Activated CD4-positive, alpha-beta T cell treated with anti-CD3 and anti-CD28 coated beads, Interleukin-2, Interleukin-4, amounts not matched to agents 100 ng/mL and 50 ng/mL, durations not matched to agents 16 hours and 8 hours (primary cell): ENCODE measurements at regions not wholly inside any gene's neighbourhood (a gene's known extent, or its start where the extent isn't known, plus 50 kb on each side); places are given as distances from the start of the nearest gene placed in this dataset.
"Not testable (repeated sequence)": the region's sequence is repeated elsewhere in the genome, so short reads cannot be mapped to it uniquely, and the experiment has no call there.

Experiments
- DNase-seq: peaks from one replicate; pipeline ENCODE4 v3.0.0-alpha.2; 2020; ENCODE audit warnings: low spot score

- DNase-seq: no peak
Measured at GRCh38 chr2:205865056-205865455, 182.8 kb downstream of the NRP2 start.

GRCh38 chr2:205864491-205864890, 182.2 kb downstream of the NRP2 start:
- no peak for DNase-seq

- DNase-seq: not testable (repeated sequence)
Measured at GRCh38 chr2:205862761-205863160, 180.5 kb downstream of the NRP2 start.

GRCh38 chr2:205860885-205861284, 178.6 kb downstream of the NRP2 start:
- no peak for DNase-seq

GRCh38 chr2:205860181-205860580, 177.9 kb downstream of the NRP2 start:
- DNase-seq: no peak

- no peak for DNase-seq
Measured at GRCh38 chr2:205858881-205859441, 176.7 kb downstream of the NRP2 start.

- DNase-seq: no peak
Measured at GRCh38 chr2:205858275-205858674, 176.0 kb downstream of the NRP2 start.

- no peak for DNase-seq
Measured at GRCh38 chr2:205857520-205858237, 175.4 kb downstream of the NRP2 start.

- DNase-seq: no peak
Measured at GRCh38 chr2:205852457-205852856, 170.2 kb downstream of the NRP2 start.

GRCh38 chr2:205850611-205851010, 168.3 kb downstream of the NRP2 start:
- no peak for DNase-seq

- DNase-seq: no peak
Measured at GRCh38 chr2:205850132-205850531, 167.8 kb downstream of the NRP2 start.

GRCh38 chr2:205849136-205849535, 166.8 kb downstream of the NRP2 start:
- no peak for DNase-seq

- DNase-seq: no peak
Measured at GRCh38 chr2:205848601-205849000, 166.3 kb downstream of the NRP2 start.
